Right cardiac atrium (tissue), 5 donors: ENCODE measurements at regions not wholly inside any gene's neighbourhood (a gene's known extent, or its start where the extent isn't known, plus 50 kb on each side); places are given as distances from the start of the nearest gene placed in this dataset.
"Not testable (repeated sequence)": the region's sequence is repeated elsewhere in the genome, so short reads cannot be mapped to it uniquely, and the experiment has no call there.

Source experiments
- ATAC-seq, 2 donors: fragments of 200-7000 bp; cut with Tn5 transposase; one replicate each; pipeline versions ENCODE4 v1.8.0 to v1.9.1; 2020; ENCODE audit warnings: moderate library complexity in 2 of 2, mild to moderate bottlenecking in 1 of 2
- DNase-seq, 3 donors: peaks; one replicate each; pipeline ENCODE4 v3.0.0-alpha.2; 2020
- H3K27ac ChIP-seq: one replicate; pipeline ENCODE4 v1.5.1; 2013; ENCODE audit warnings: mild to moderate bottlenecking, low read length, control low read depth, moderate library complexity
- H3K27me3 ChIP-seq: one replicate; pipeline ENCODE4 v1.6.1; 2013; ENCODE audit not compliant: control insufficient read depth, insufficient read depth
- H3K4me1 ChIP-seq: one replicate; pipeline ENCODE4 v1.6.1; 2013; ENCODE audit warnings: low read length; ENCODE audit not compliant: control insufficient read depth, insufficient read depth
- H3K4me3 ChIP-seq: one replicate; pipeline ENCODE4 v1.5.1; 2013; ENCODE audit warnings: low read length, control low read depth
- H3K9me3 ChIP-seq: one replicate; pipeline ENCODE4 v1.6.1; 2013; ENCODE audit warnings: low read length; ENCODE audit not compliant: control insufficient read depth
- WGBS: extraction: QIAGEN DNeasy Blood & Tissue Kit; methylation state at CpG from one replicate; pipeline ENCODE4 v1.1.7; 2013; 5-methylcytosine and 5-hydroxymethylcytosine counted together
- intact Hi-C, 4 donors: fragments of 100-400 bp; cut with DNase I; formaldehyde crosslinking; loops; one replicate each; pipeline versions ENCODE4 v1.11.0 to v1.14.0; 2022 to 2023
- donor health status: healthy with polysubstance abuse.
- donor health status: DM: no; HTN: yes; CAD: no.
- donor health status: DM: no; HTN: no; CAD: no.
- donor health status: DM: no; HTN: yes; CAD: no; lungs with severe emphysema.
- donor health status: DM: yes; HTN: yes; CAD: no.

GRCh38 chr21:6068098-6068831 lies 4453.1 kb upstream of the TPTE start:
- WGBS: no CpG with 5 or more reads among the region's 31 CpGs

DNA sequence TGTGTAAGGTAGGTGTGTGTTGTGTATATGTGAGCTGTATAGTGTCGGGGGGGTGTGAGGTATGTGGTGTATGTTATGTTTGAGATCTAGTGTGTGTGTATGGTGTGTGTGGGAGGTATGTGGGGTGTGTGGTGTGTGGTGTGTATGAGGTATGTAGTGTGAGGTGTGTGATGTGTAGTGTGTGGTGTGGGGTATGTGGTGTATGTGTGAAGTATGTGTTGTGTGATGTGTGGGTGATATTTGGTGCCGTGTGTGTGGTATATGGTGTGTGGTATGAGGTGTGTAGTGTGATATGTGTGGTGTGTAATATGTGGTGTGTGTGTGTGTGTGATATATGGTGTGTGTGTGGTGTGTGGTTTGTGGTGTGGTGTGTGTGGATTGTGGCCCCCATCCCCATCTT lies 4451.2 kb upstream of the TPTE start:
- DNase-seq, intact Hi-C loops, H3K9me3 ChIP-seq, H3K4me1 ChIP-seq, H3K27me3 ChIP-seq, H3K4me3 ChIP-seq, ATAC-seq, H3K27ac ChIP-seq: not testable (repeated sequence)
- WGBS: 97% methylated on average over 1 of the region's 2 CpGs

More at GRCh38 chr21:6068098-6068831, 4453.1 kb upstream of the TPTE start:
- H3K27me3 ChIP-seq, H3K4me3 ChIP-seq, intact Hi-C loops, H3K4me1 ChIP-seq, DNase-seq, ATAC-seq, H3K27ac ChIP-seq, H3K9me3 ChIP-seq: not testable (repeated sequence)

- peak in 1 of 2 donors; percentile 20 for ATAC-seq
- H3K27me3 ChIP-seq, H3K4me1 ChIP-seq, intact Hi-C loops, H3K4me3 ChIP-seq, DNase-seq, H3K27ac ChIP-seq, H3K9me3 ChIP-seq: not testable (repeated sequence)
- WGBS: no CpG with 5 or more reads among the region's 5 CpGs
Observed at GRCh38 chr21:6072691-6073090, 4448.7 kb upstream of the TPTE start.

GRCh38 chr21:6073993-6074705 lies 4447.2 kb upstream of the TPTE start:
- WGBS: no CpG with 5 or more reads among the region's 19 CpGs
- H3K27ac ChIP-seq, H3K9me3 ChIP-seq, H3K4me3 ChIP-seq, H3K4me1 ChIP-seq, H3K27me3 ChIP-seq, intact Hi-C loops: not testable (repeated sequence)
- DNase-seq: peak in 1 of 3 donors; percentile 33
- peak; percentile 58 to 68 for ATAC-seq

- H3K4me3 ChIP-seq, H3K27me3 ChIP-seq, DNase-seq, ATAC-seq, H3K4me1 ChIP-seq, H3K9me3 ChIP-seq, H3K27ac ChIP-seq, intact Hi-C loops: not testable (repeated sequence)
- WGBS: no CpG with 5 or more reads among the region's 17 CpGs
Observed at GRCh38 chr21:6074935-6075334, 4446.4 kb upstream of the TPTE start.

- H3K4me1 ChIP-seq, H3K9me3 ChIP-seq, intact Hi-C loops, H3K4me3 ChIP-seq, H3K27ac ChIP-seq, ATAC-seq, H3K27me3 ChIP-seq, DNase-seq: not testable (repeated sequence)
- no CpG with 5 or more reads among the region's 24 CpGs for WGBS
Observed at GRCh38 chr21:6075627-6076208, 4445.7 kb upstream of the TPTE start.

GRCh38 chr21:6077358-6077757 lies 4444.0 kb upstream of the TPTE start:
- H3K4me1 ChIP-seq, H3K9me3 ChIP-seq, DNase-seq, H3K4me3 ChIP-seq, H3K27ac ChIP-seq, H3K27me3 ChIP-seq, ATAC-seq, intact Hi-C loops: not testable (repeated sequence)
- no CpG with 5 or more reads among the region's 12 CpGs for WGBS

GRCh38 chr21:6078902-6079301 lies 4442.5 kb upstream of the TPTE start:
- WGBS: 81% methylated on average over 6 of the region's 12 CpGs
- H3K9me3 ChIP-seq, H3K27ac ChIP-seq, H3K4me1 ChIP-seq, H3K27me3 ChIP-seq, H3K4me3 ChIP-seq, intact Hi-C loops, ATAC-seq: not testable (repeated sequence)
- DNase-seq: peak in 1 of 3 donors; percentile 19

DNA sequence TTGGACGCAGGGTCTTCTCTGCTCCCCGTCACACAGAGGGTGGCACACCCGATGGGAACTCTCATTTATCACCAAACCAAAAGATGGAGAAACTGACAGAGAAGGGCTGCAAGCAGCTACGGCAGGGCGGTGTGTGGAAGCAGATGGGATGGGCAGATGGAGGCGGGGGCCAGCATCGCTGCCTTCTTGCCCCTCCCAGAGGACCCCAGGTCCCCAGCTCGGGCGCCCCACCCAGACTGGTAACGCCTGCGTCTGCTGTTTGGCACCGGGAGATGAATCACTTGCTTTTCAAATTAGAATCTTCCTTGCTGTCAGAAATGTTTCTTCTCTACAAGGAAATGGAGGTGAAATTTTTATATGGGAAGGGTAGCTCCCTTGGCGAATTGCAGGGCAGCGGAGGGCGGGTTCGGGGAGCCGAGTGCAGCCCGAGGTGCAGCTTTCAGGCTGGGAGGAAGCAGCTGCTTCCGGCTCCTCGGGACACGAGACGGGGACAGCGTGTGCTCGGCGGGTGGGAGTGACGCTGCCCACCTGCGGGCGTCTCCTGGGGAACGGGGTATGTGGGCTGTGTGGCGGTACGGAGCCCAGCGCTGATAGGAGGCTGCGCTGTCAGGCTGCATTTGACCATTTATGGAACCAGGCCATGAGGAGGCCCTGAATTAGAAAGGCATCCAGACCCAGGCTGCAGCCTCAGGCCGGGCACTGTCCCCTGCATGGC lies 4440.3 kb upstream of the TPTE start:
- intact Hi-C loops, H3K27ac ChIP-seq, H3K9me3 ChIP-seq, H3K4me1 ChIP-seq, DNase-seq, H3K4me3 ChIP-seq, H3K27me3 ChIP-seq: not testable (repeated sequence)
- WGBS: no CpG with 5 or more reads among the region's 34 CpGs
- peak; percentile 76 to 84 for ATAC-seq

DNA sequence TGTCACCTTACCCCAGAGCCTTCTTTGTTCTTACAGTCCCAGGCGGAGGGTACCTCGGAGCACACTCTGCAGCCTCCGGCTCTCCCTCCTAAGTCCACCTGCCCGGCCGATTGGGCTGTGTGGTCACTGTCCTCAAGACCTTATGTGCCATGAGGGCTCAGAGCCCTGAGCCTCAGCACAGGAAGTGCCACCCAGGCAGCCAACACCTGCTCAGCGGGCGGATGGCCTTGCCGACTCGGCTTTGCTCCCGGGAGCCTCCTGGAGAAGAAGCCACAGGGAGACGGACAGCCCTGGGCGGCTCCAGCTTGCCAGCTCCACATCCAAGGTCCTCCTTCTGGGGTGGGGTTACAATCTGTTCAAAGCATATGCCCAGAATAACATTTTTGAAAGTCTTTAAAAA lies 4439.2 kb upstream of the TPTE start:
- intact Hi-C loops, H3K4me1 ChIP-seq, ATAC-seq, H3K4me3 ChIP-seq, H3K27ac ChIP-seq, H3K9me3 ChIP-seq, DNase-seq, H3K27me3 ChIP-seq: not testable (repeated sequence)
- no CpG with 5 or more reads among the region's 12 CpGs for WGBS
